B cell (primary cell): ENCODE measurements at regions not wholly inside any gene's neighbourhood (a gene's known extent, or its start where the extent isn't known, plus 50 kb on each side); places are given as distances from the start of the nearest gene placed in this dataset.

Source experiments
- EZH2 ChIP-seq: IDR thresholded peaks from 2 replicates; pipeline ENCODE4 v1.6.1; 2012; ENCODE audit warnings: borderline replicate concordance, low read depth, mild to moderate bottlenecking, moderate library complexity, low read length; ENCODE audit not compliant: insufficient read depth, poor library complexity, severe bottlenecking
- TF ChIP-seq, protein P1 (sequence below): fragments of 200-600 bp; IDR thresholded peaks from one replicate; pipeline ENCODE4 v1.8.0; 2022; ENCODE audit warnings: antibody characterized with exemption, mild to moderate bottlenecking

- TF ChIP-seq, protein P1, sequence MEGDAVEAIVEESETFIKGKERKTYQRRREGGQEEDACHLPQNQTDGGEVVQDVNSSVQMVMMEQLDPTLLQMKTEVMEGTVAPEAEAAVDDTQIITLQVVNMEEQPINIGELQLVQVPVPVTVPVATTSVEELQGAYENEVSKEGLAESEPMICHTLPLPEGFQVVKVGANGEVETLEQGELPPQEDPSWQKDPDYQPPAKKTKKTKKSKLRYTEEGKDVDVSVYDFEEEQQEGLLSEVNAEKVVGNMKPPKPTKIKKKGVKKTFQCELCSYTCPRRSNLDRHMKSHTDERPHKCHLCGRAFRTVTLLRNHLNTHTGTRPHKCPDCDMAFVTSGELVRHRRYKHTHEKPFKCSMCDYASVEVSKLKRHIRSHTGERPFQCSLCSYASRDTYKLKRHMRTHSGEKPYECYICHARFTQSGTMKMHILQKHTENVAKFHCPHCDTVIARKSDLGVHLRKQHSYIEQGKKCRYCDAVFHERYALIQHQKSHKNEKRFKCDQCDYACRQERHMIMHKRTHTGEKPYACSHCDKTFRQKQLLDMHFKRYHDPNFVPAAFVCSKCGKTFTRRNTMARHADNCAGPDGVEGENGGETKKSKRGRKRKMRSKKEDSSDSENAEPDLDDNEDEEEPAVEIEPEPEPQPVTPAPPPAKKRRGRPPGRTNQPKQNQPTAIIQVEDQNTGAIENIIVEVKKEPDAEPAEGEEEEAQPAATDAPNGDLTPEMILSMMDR = no peak
- no peak for TF ChIP-seq EZH2
Measured at GRCh38 chr13:65642301-65642700, 1587.8 kb downstream of the PCDH9 start.
